ENCODE measurements at regions not wholly inside any gene's neighbourhood (a gene's known extent, or its start where the extent isn't known, plus 50 kb on each side); places are given as distances from the start of the nearest gene placed in this dataset.

DNA sequence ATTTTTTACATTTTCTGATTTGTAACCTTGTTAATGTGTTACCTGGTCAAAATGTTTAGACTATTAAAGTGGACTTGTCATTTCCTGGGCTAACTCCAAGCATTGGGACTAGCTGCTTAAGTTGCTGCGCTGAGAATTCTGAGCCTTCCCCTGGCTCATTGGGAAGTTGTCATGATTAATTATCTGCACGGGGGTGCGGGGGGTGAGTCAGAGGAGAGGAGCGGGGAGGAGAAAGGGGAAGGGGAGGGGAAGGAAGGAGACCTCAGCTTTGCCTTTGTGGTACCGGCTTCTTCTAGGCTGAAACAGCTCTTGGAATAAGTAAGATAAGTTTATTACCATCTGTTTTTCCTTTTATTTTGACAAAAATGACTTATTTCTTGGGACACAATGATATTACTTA, 52.9 kb upstream of the APCDD1 start:
- TF ChIP-seq, protein P1, sequence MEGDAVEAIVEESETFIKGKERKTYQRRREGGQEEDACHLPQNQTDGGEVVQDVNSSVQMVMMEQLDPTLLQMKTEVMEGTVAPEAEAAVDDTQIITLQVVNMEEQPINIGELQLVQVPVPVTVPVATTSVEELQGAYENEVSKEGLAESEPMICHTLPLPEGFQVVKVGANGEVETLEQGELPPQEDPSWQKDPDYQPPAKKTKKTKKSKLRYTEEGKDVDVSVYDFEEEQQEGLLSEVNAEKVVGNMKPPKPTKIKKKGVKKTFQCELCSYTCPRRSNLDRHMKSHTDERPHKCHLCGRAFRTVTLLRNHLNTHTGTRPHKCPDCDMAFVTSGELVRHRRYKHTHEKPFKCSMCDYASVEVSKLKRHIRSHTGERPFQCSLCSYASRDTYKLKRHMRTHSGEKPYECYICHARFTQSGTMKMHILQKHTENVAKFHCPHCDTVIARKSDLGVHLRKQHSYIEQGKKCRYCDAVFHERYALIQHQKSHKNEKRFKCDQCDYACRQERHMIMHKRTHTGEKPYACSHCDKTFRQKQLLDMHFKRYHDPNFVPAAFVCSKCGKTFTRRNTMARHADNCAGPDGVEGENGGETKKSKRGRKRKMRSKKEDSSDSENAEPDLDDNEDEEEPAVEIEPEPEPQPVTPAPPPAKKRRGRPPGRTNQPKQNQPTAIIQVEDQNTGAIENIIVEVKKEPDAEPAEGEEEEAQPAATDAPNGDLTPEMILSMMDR (IDR thresholded peaks at IDR 0.05), result no peak
- TF ChIP-seq POLR2A (IDR thresholded peaks at IDR 0.05) (no peak), POLR2AphosphoS5 (IDR thresholded peaks at IDR 0.05) (no peak), EP300 (IDR thresholded peaks at IDR 0.05) (no peak)
